WTC11 (cell line): ENCODE measurements at regions not wholly inside any gene's neighbourhood (a gene's known extent, or its start where the extent isn't known, plus 50 kb on each side); places are given as distances from the start of the nearest gene placed in this dataset.

Experiments used
- ATAC-seq: fragments of 200-7000 bp; cut with Tn5 transposase; 2 replicates; pipeline ENCODE4 v1.10.0; 2021; ENCODE audit warnings: mild to moderate bottlenecking, moderate library complexity
- CTCF ChIA-PET: fragments of 300-600 bp; sonication (Branson Sonifier 250); formaldehyde crosslinking; loops from one replicate; lab custom pipeline; 2021; ENCODE audit warnings: antibody characterized with exemption; lab: Charles Lee
- POLR2A ChIA-PET: fragments of 350-600 bp; sonication (Branson Sonifier 250); formaldehyde crosslinking; loops from one replicate; lab custom pipeline; 2021; ENCODE audit warnings: antibody characterized with exemption; lab: Charles Lee
- DNase-seq: peaks from one replicate; pipeline ENCODE4 v3.0.0; 2021; ENCODE audit warnings: low spot score
- H3K27ac Mint-ChIP-seq: 2 replicates; pipeline ENCODE4 v1.8.0; 2021; ENCODE audit warnings: mixed read lengths
- H3K27me3 Mint-ChIP-seq: 2 replicates; pipeline ENCODE4 v1.8.0; 2021; ENCODE audit warnings: low read depth, mild to moderate bottlenecking, moderate library complexity, mixed read lengths
- H3K36me3 Mint-ChIP-seq: 2 replicates; pipeline ENCODE4 v1.8.0; 2021; ENCODE audit warnings: mixed read lengths
- H3K4me1 Mint-ChIP-seq: 2 replicates; pipeline ENCODE4 v1.8.0; 2022; ENCODE audit warnings: mixed read lengths
- H3K4me3 Mint-ChIP-seq: 2 replicates; pipeline ENCODE4 v1.8.0; 2021; ENCODE audit warnings: mild to moderate bottlenecking, moderate library complexity, mixed read lengths
- H3K9me3 Mint-ChIP-seq: 2 replicates; pipeline ENCODE4 v1.8.0; 2021; ENCODE audit warnings: mixed read lengths
- ATF3 ChIP-seq: sonication (generic); formaldehyde crosslinking; conservative IDR thresholded peaks from 2 replicates; pipeline ENCODE4 v1.8.1; 2022; ENCODE audit warnings: mild to moderate bottlenecking, missing genetic modification reagents
- CREB1 ChIP-seq: sonication (generic); formaldehyde crosslinking; IDR thresholded peaks from 2 replicates; pipeline ENCODE4 v1.8.0; 2023; ENCODE audit warnings: mild to moderate bottlenecking, missing genetic modification reagents
- ELF4 ChIP-seq: sonication (generic); formaldehyde crosslinking; IDR thresholded peaks from 2 replicates; pipeline ENCODE4 v1.8.1; 2022; ENCODE audit warnings: low read depth, mild to moderate bottlenecking, moderate library complexity, missing genetic modification reagents
- FOXK1 ChIP-seq: sonication (generic); formaldehyde crosslinking; IDR thresholded peaks from 2 replicates; pipeline ENCODE4 v1.8.0; 2022; ENCODE audit warnings: mild to moderate bottlenecking, moderate library complexity, missing genetic modification reagents
- GTF2I ChIP-seq: fragments of 250-450 bp; sonication (Bioruptor Pico); conservative IDR thresholded peaks from 2 replicates; pipeline ENCODE4 v1.4.0; 2021; ENCODE audit warnings: mild to moderate bottlenecking
- IRF1 ChIP-seq: sonication (generic); formaldehyde crosslinking; IDR thresholded peaks from 2 replicates; pipeline ENCODE4 v1.8.0; 2023; ENCODE audit warnings: missing genetic modification reagents
- IRF2 ChIP-seq: sonication (generic); formaldehyde crosslinking; IDR thresholded peaks from 2 replicates; pipeline ENCODE4 v1.8.0; 2022; ENCODE audit warnings: low read depth, missing genetic modification reagents, borderline replicate concordance
- JAZF1 ChIP-seq: fragments of 250-450 bp; sonication (Bioruptor Pico); IDR thresholded peaks from 2 replicates; pipeline ENCODE4 v1.9.0; 2021; ENCODE audit warnings: moderate library complexity, mild to moderate bottlenecking, inconsistent platforms
- MYBL2 ChIP-seq: sonication (generic); formaldehyde crosslinking; IDR thresholded peaks from 2 replicates; pipeline ENCODE4 v1.8.1; 2023; ENCODE audit warnings: mild to moderate bottlenecking, moderate library complexity, missing genetic modification reagents
- PRDM15 ChIP-seq: sonication (generic); formaldehyde crosslinking; IDR thresholded peaks from 2 replicates; pipeline ENCODE4 v1.8.0; 2022; ENCODE audit warnings: missing genetic modification reagents
- SMAD4 ChIP-seq: sonication (generic); formaldehyde crosslinking; IDR thresholded peaks from 2 replicates; pipeline ENCODE4 v1.8.0; 2022; ENCODE audit warnings: mild to moderate bottlenecking, missing genetic modification reagents
- TCF7 ChIP-seq: sonication (generic); formaldehyde crosslinking; IDR thresholded peaks from 2 replicates; pipeline ENCODE4 v1.8.0; 2022; ENCODE audit warnings: mild to moderate bottlenecking, low read depth, missing genetic modification reagents, moderate library complexity
- TEAD1 ChIP-seq: sonication (generic); formaldehyde crosslinking; IDR thresholded peaks from 2 replicates; pipeline ENCODE4 v1.8.0; 2022; ENCODE audit warnings: mild to moderate bottlenecking, missing genetic modification reagents
- TEAD4 ChIP-seq: sonication (generic); formaldehyde crosslinking; IDR thresholded peaks from 2 replicates; pipeline ENCODE4 v1.8.0; 2022; ENCODE audit warnings: mild to moderate bottlenecking, missing genetic modification reagents
- ZNF219 ChIP-seq: sonication (generic); formaldehyde crosslinking; IDR thresholded peaks from 2 replicates; pipeline ENCODE4 v1.8.0; 2023; ENCODE audit warnings: missing genetic modification reagents, mild to moderate bottlenecking, borderline replicate concordance
- ZNF232 ChIP-seq: sonication (generic); formaldehyde crosslinking; IDR thresholded peaks from 2 replicates; pipeline ENCODE4 v1.8.0; 2022; ENCODE audit warnings: mild to moderate bottlenecking, missing genetic modification reagents
- ZNF263 ChIP-seq: sonication (generic); formaldehyde crosslinking; IDR thresholded peaks from 2 replicates; pipeline ENCODE4 v1.8.1; 2022; ENCODE audit warnings: low read depth, mild to moderate bottlenecking, moderate library complexity, missing genetic modification reagents
- ZNF416 ChIP-seq: fragments of 250-450 bp; sonication (Bioruptor Pico); IDR thresholded peaks from 2 replicates; pipeline ENCODE4 v1.9.0; 2021; ENCODE audit warnings: mild to moderate bottlenecking, inconsistent platforms
- ZNF671 ChIP-seq: fragments of 250-450 bp; sonication (Bioruptor Pico); IDR thresholded peaks from 2 replicates; pipeline ENCODE4 v1.8.0; 2021; ENCODE audit warnings: mild to moderate bottlenecking
- TF ChIP-seq, protein P1 (sequence below): fragments of 250-450 bp; sonication (Bioruptor Pico); IDR thresholded peaks from 2 replicates; pipeline ENCODE4 v1.9.0; 2021; ENCODE audit warnings: moderate library complexity, mild to moderate bottlenecking, inconsistent platforms, borderline replicate concordance
- TF ChIP-seq, protein P2 (sequence below): sonication (generic); formaldehyde crosslinking; IDR thresholded peaks from 2 replicates; pipeline ENCODE4 v1.8.0; 2022; ENCODE audit warnings: mild to moderate bottlenecking, missing genetic modification reagents
- TF ChIP-seq, protein P3 (sequence below): fragments of 250-450 bp; sonication (Bioruptor Pico); IDR thresholded peaks from 2 replicates; pipeline ENCODE4 v1.8.0; 2021; ENCODE audit warnings: mild to moderate bottlenecking
- TF ChIP-seq, protein P4 (sequence below): fragments of 250-450 bp; sonication (Bioruptor Pico); IDR thresholded peaks from 2 replicates; pipeline ENCODE4 v2.1.2; 2022; ENCODE audit warnings: mild to moderate bottlenecking, moderate library complexity

GRCh38 chr18:77617694-77618093, 368.0 kb downstream of the GALR1 start:
- H3K4me3 Mint-ChIP-seq, result no peak overlapping the region
- POLR2A ChIA-PET, result no interaction called here
- no peak for TF ChIP-seq CREB1 (CRISPR knock-in tag)
- TF ChIP-seq, protein P1, sequence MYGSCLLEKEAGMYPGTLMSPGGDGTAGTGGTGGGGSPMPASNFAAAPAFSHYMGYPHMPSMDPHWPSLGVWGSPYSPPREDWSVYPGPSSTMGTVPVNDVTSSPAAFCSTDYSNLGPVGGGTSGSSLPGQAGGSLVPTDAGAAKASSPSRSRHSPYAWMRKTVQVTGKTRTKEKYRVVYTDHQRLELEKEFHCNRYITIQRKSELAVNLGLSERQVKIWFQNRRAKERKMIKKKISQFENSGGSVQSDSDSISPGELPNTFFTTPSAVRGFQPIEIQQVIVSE (CRISPR knock-in tag), result no peak
- no peak for TF ChIP-seq ELF4 (CRISPR knock-in tag)
- TF ChIP-seq ZNF416 (CRISPR knock-in tag), result no peak
- TF ChIP-seq ZNF671 (CRISPR knock-in tag), result no peak
- TF ChIP-seq JAZF1, result no peak
- TF ChIP-seq TEAD4 (CRISPR knock-in tag), result no peak
- no peak for TF ChIP-seq SMAD4 (CRISPR knock-in tag)
- no peak for TF ChIP-seq ATF3 (CRISPR knock-in tag)
- TF ChIP-seq, protein P2, sequence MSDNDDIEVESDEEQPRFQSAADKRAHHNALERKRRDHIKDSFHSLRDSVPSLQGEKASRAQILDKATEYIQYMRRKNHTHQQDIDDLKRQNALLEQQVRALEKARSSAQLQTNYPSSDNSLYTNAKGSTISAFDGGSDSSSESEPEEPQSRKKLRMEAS (CRISPR knock-in tag), result no peak
- no peak for TF ChIP-seq IRF2 (CRISPR knock-in tag)
- no peak for TF ChIP-seq MYBL2 (CRISPR knock-in tag)
- no peak for TF ChIP-seq ZNF219 (CRISPR knock-in tag)
- no peak for TF ChIP-seq ZNF232
- TF ChIP-seq, protein P3, sequence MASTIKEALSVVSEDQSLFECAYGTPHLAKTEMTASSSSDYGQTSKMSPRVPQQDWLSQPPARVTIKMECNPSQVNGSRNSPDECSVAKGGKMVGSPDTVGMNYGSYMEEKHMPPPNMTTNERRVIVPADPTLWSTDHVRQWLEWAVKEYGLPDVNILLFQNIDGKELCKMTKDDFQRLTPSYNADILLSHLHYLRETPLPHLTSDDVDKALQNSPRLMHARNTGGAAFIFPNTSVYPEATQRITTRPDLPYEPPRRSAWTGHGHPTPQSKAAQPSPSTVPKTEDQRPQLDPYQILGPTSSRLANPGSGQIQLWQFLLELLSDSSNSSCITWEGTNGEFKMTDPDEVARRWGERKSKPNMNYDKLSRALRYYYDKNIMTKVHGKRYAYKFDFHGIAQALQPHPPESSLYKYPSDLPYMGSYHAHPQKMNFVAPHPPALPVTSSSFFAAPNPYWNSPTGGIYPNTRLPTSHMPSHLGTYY (CRISPR knock-in tag), result no peak
- TF ChIP-seq TCF7 (CRISPR knock-in tag), result no peak
- TF ChIP-seq FOXK1 (CRISPR knock-in tag), result no peak
- TF ChIP-seq, all 79 proteins: peak for 0
- CTCF ChIA-PET, result interaction anchor here (0.7 kb wide), 1 partner anchor 40 kb away, joined by 3 read pairs; no protein-coding TSS in a partner anchor
- Mint-ChIP-seq H3K4me1 (no peaks in the 10 kb centered on the region), H3K27me3 (no peaks in the 10 kb centered on the region), H3K9me3 (peaks cover 16% of the 10 kb centered on the region), H3K36me3 (no peaks in the 10 kb centered on the region; the same call in 1 of the 2 replicates), H3K27ac (no peak overlapping the region)
- no peak for DNase-seq
- ATAC-seq, result no peak

- no peak for TF ChIP-seq ZNF219 (CRISPR knock-in tag)
- TF ChIP-seq, protein P4, sequence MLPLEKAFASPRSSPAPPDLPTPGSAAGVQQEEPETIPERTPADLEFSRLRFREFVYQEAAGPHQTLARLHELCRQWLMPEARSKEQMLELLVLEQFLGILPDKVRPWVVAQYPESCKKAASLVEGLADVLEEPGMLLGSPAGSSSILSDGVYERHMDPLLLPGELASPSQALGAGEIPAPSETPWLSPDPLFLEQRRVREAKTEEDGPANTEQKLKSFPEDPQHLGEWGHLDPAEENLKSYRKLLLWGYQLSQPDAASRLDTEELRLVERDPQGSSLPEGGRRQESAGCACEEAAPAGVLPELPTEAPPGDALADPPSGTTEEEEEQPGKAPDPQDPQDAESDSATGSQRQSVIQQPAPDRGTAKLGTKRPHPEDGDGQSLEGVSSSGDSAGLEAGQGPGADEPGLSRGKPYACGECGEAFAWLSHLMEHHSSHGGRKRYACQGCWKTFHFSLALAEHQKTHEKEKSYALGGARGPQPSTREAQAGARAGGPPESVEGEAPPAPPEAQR (CRISPR knock-in tag), result no peak
- TF ChIP-seq TEAD4 (CRISPR knock-in tag), result no peak
- Mint-ChIP-seq H3K36me3 (no peaks in the 10 kb centered on the region; the same call in 1 of the 2 replicates), H3K4me1 (no peaks in the 10 kb centered on the region), H3K27me3 (no peaks in the 10 kb centered on the region), H3K9me3 (peaks cover 16% of the 10 kb centered on the region), H3K4me3 (no peak overlapping the region), H3K27ac (no peak overlapping the region)
- POLR2A ChIA-PET, result no interaction called here
- ATAC-seq, result no peak
- DNase-seq, result no peak
- CTCF ChIA-PET, result no interaction called here
These were observed 369.9 kb downstream of the GALR1 start for GRCh38 chr18:77619525-77619924.

DNA sequence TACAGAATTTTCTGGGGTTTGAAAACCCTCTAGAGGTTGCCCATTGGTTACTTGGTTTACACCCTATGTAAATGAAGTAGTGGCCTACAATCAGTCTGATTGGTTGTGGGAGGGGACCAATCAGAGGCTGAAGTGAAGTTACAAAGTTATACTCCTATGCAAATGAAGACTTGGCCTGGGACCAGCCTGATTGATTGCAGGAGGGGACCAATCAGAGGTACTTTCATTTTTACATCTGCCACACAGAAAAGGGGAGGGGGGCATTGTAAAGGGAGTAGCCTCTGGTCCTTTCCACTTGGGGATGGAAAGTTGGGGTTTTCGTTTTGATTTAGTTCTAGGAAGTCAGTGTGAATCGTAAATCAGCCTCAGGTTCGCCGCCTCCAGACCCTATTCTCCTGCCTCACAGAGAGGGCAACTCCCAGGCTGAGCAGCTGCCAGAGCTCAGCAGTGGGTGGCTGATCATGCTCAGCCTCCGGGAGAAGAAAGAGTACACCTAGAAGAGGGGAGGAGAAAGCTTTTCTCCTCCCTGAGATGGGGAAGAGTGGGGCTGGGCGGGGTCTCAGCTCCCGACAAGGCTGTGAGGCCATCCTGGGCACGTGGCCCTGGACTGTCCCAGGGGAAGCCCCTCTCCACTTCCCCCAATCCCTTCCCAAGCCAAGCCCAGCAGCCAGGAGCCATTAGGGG, 372.5 kb downstream of the GALR1 start:
- no peaks in the 10 kb centered on the region for H3K27me3 Mint-ChIP-seq
- H3K4me3 Mint-ChIP-seq, result no peak overlapping the region
- ChIA-PET POLR2A (no interaction called here), CTCF (no interaction called here)
- H3K27ac Mint-ChIP-seq, result no peak overlapping the region
- peaks cover 16% of the 10 kb centered on the region for H3K9me3 Mint-ChIP-seq
- H3K36me3 Mint-ChIP-seq, result no peaks in the 10 kb centered on the region; the same call in 1 of the 2 replicates
- no peak for DNase-seq
- no peaks in the 10 kb centered on the region for H3K4me1 Mint-ChIP-seq
- no peak; the same call in 1 of the 2 replicates for ATAC-seq
- TF ChIP-seq, protein P3 (CRISPR knock-in tag), result no peak
- no peak for TF ChIP-seq ZNF263 (CRISPR knock-in tag)
- no peak for TF ChIP-seq IRF1 (CRISPR knock-in tag)
- TF ChIP-seq PRDM15 (CRISPR knock-in tag), result no peak
- no peak for TF ChIP-seq CREB1 (CRISPR knock-in tag)
- TF ChIP-seq GTF2I (CRISPR knock-in tag), result no peak
- no peak for TF ChIP-seq TEAD1 (CRISPR knock-in tag)
